Stimulated activated CD4-positive, alpha-beta T cell treated with anti-CD3 and anti-CD28 coated beads, Interleukin-4, amount 100 ng/mL, for 48 hours (primary cell): ENCODE measurements at regions not wholly inside any gene's neighbourhood (a gene's known extent, or its start where the extent isn't known, plus 50 kb on each side); places are given as distances from the start of the nearest gene placed in this dataset.
"Not testable (repeated sequence)": the region's sequence is repeated elsewhere in the genome, so short reads cannot be mapped to it uniquely, and the experiment has no call there.

ENCODE experiments used
- DNase-seq, 2 donors: peaks; one replicate each; pipeline ENCODE4 v3.0.0-alpha.2; 2020; ENCODE audit warnings: low read depth in 2 of 2

GRCh38 chr6:25124216-25124715 lies 154.9 kb upstream of the CARMIL1 start:
- DNase-seq: no peak

GRCh38 chr6:25125736-25126135 lies 153.4 kb upstream of the CARMIL1 start:
- DNase-seq: no peak

- no peak for DNase-seq
Measured at GRCh38 chr6:25127076-25127837, 151.9 kb upstream of the CARMIL1 start.

- DNase-seq: no peak
Measured at GRCh38 chr6:25130518-25130917, 148.7 kb upstream of the CARMIL1 start.

- DNase-seq: no peak
Measured at GRCh38 chr6:25132934-25133333, 146.2 kb upstream of the CARMIL1 start.

- DNase-seq: no peak
Measured at GRCh38 chr6:25133568-25133967, 145.6 kb upstream of the CARMIL1 start.

GRCh38 chr6:25136854-25137253 lies 142.3 kb upstream of the CARMIL1 start:
- DNase-seq: no peak

GRCh38 chr6:25137480-25137879 lies 141.7 kb upstream of the CARMIL1 start:
- DNase-seq: no peak

GRCh38 chr6:25137916-25138232 lies 141.3 kb upstream of the CARMIL1 start:
- peak in 1 of 2 donors; percentile 13 for DNase-seq

- peak; percentile 37 to 59 for DNase-seq
Measured at GRCh38 chr6:25138233-25138933, 140.8 kb upstream of the CARMIL1 start.

GRCh38 chr6:25138934-25139415 lies 140.2 kb upstream of the CARMIL1 start:
- no peak for DNase-seq

- DNase-seq: not testable (repeated sequence)
Measured at GRCh38 chr6:25139608-25140007, 139.6 kb upstream of the CARMIL1 start.

- DNase-seq: no peak
Measured at GRCh38 chr6:25142506-25142905, 136.7 kb upstream of the CARMIL1 start.

- no peak for DNase-seq
Measured at GRCh38 chr6:25144919-25145318, 134.3 kb upstream of the CARMIL1 start.

GRCh38 chr6:25147223-25147622 lies 132.0 kb upstream of the CARMIL1 start:
- no peak for DNase-seq

- no peak for DNase-seq
Measured at GRCh38 chr6:25150031-25150430, 129.1 kb upstream of the CARMIL1 start.

GRCh38 chr6:25150863-25151262 lies 128.3 kb upstream of the CARMIL1 start:
- DNase-seq: no peak

GRCh38 chr6:25153079-25153478 lies 126.1 kb upstream of the CARMIL1 start:
- DNase-seq: no peak

- DNase-seq: no peak
Measured at GRCh38 chr6:25154034-25154596, 125.1 kb upstream of the CARMIL1 start.

- DNase-seq: no peak
Measured at GRCh38 chr6:25155211-25155610, 124.0 kb upstream of the CARMIL1 start.

- no peak for DNase-seq
Measured at GRCh38 chr6:25156123-25156522, 123.1 kb upstream of the CARMIL1 start.

- DNase-seq: no peak
Measured at GRCh38 chr6:25157183-25157582, 122.0 kb upstream of the CARMIL1 start.

GRCh38 chr6:25157842-25158241 lies 121.3 kb upstream of the CARMIL1 start:
- DNase-seq: no peak
